ENCODE measurements at regions not wholly inside any gene's neighbourhood (a gene's known extent, or its start where the extent isn't known, plus 50 kb on each side); places are given as distances from the start of the nearest gene placed in this dataset. TPM values are rescaled to one million over a fixed set of nuclear protein-coding genes. Genes with fewer than 3 reads are reported as not detected.

Small RNA genes in the stretch of these regions (small RNA-seq; reads per million reads assigned to genes)
- gene EIF4A1P13 (ENCODE audit: low replicate concordance) (not detected), gene RF00272 (ENCODE audit: low replicate concordance) (not detected)

Measured in skin of body (tissue), 1 donor.